OCI-LY3 (cell line): ENCODE measurements at regions not wholly inside any gene's neighbourhood (a gene's known extent, or its start where the extent isn't known, plus 50 kb on each side); places are given as distances from the start of the nearest gene placed in this dataset.

Experiments used
- H2AFZ ChIP-seq: fragments of 200-600, 300-600 bp; shearing (Covaris generic); 2 replicates; pipeline ENCODE4 v1.6.0; 2014; ENCODE audit warnings: antibody characterized with exemption, low read depth, low read length
- H3K27ac ChIP-seq: fragments of 200-600, 300-600 bp; sonication (generic); 2 replicates; pipeline ENCODE4 v1.5.1; 2014; ENCODE audit warnings: mild to moderate bottlenecking, low read length, moderate library complexity, mixed read lengths
- H3K27me3 ChIP-seq: fragments of 200-600, 300-600 bp; sonication (generic); 2 replicates; pipeline ENCODE4 v1.6.1; 2014; ENCODE audit warnings: low read depth, low read length, mixed read lengths
- H3K36me3 ChIP-seq: fragments of 200-600, 300-600 bp; sonication (generic); replicated peaks from 2 replicates; pipeline ENCODE3; 2014; ENCODE audit warnings: low read depth, low read length, mixed read lengths
- H3K4me1 ChIP-seq: fragments of 300-600, 200-600 bp; sonication (generic); 2 replicates; pipeline ENCODE4 v1.6.1; 2014; ENCODE audit warnings: low read length, mixed read lengths
- H3K4me2 ChIP-seq: fragments of 200-600, 300-600 bp; sonication (generic); 2 replicates; pipeline ENCODE4 v1.6.1; 2014; ENCODE audit warnings: low read length, mixed read lengths
- H3K4me3 ChIP-seq: fragments of 300-600, 200-600 bp; sonication (generic); 2 replicates; pipeline ENCODE4 v1.5.1; 2014; ENCODE audit warnings: antibody characterized with exemption, mild to moderate bottlenecking, low read length, moderate library complexity
- H3K79me2 ChIP-seq: fragments of 300-600, 200-600 bp; shearing (Covaris generic); 2 replicates; pipeline ENCODE4 v1.6.1; 2014; ENCODE audit warnings: mild to moderate bottlenecking, low read length, mixed read lengths
- H3K9ac ChIP-seq: fragments of 300-600, 200-600 bp; shearing (Covaris generic); 2 replicates; pipeline ENCODE4 v1.6.0; 2014; ENCODE audit warnings: mild to moderate bottlenecking, low read length, moderate library complexity
- H3K9me3 ChIP-seq: fragments of 200-600, 300-600 bp; shearing (Covaris generic); 2 replicates; pipeline ENCODE4 v1.6.1; 2014; ENCODE audit warnings: low read length, mixed read lengths; ENCODE audit not compliant: insufficient read depth
- H4K20me1 ChIP-seq: fragments of 200-600, 300-600 bp; sonication (generic); 2 replicates; pipeline ENCODE4 v1.6.1; 2016; ENCODE audit warnings: low read length, mixed read lengths; ENCODE audit not compliant: insufficient read depth
- CTCF ChIP-seq: fragments of 200-600, 300-600 bp; sonication (generic); IDR thresholded peaks from 2 replicates; pipeline ENCODE4 v1.5.1; 2014; ENCODE audit warnings: antibody characterized with exemption, low read length, low read depth
- EZH2phosphoT487 ChIP-seq: fragments of 200-600 bp; shearing (Covaris generic); IDR thresholded peaks from 2 replicates; pipeline ENCODE4 v1.6.1; 2018; ENCODE audit warnings: antibody characterized with exemption, mixed run types, low read depth

DNA sequence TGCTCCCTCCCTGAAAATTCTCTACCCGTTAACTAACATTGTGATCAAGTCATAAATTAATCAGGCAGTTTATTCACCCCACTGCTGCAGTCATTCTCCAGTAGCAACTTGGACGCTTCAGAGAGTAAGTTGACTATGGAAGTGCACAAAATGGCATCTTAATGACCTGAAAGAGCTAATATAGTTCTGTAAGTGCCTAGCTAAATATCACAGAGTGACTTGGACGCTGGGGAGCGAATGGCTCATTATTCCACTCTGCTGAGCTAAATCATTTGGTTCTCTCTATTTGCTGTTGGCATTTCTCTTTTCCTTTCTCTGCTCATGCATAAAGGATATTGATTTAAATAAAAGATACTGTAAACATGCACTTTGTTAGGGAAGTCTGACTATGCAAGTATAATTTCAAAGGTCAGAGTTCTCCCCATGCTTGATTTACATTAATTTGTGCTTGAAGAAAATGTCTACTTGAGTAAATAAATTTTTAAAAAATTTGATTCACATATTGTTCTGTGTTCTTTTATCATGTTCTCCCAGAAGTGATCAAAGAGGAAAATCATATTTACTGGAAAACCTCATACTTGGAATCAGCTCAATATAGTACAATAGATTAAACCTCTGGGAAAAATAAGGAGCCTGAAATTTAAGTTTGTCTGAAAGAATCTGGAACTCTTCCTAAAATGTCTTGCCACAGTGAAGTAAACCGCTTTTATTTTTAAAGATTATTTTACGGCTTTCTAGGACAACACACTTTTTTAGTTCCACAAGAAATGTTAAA lies 169.5 kb upstream of the HAPLN1 start:
- H3K79me2 ChIP-seq, result no peaks in the 10 kb centered on the region
- H4K20me1 ChIP-seq, result no peaks in the 10 kb centered on the region
- H3K4me1 ChIP-seq, result peaks cover 7% of the 10 kb centered on the region
- no peak overlapping the region for H3K4me2 ChIP-seq
- no peaks in the 10 kb centered on the region for H3K27me3 ChIP-seq
- H2AFZ ChIP-seq, result no peak overlapping the region
- no peak for TF ChIP-seq EZH2phosphoT487
- no peak for TF ChIP-seq CTCF
- H3K36me3 ChIP-seq, result no peaks in the 10 kb centered on the region
- no peaks in the 10 kb centered on the region for H3K9me3 ChIP-seq
- no peak overlapping the region for H3K9ac ChIP-seq
- H3K4me3 ChIP-seq, result no peak overlapping the region
- no peak overlapping the region for H3K27ac ChIP-seq

GRCh38 chr5:83877911-83878706 lies 157.5 kb upstream of the HAPLN1 start:
- Histone ChIP-seq H3K27ac (no peak overlapping the region), H3K9ac (no peak overlapping the region), H3K79me2 (no peaks in the 10 kb centered on the region), H3K4me3 (no peak overlapping the region), H3K36me3 (no peaks in the 10 kb centered on the region), H3K4me2 (no peak overlapping the region), H3K4me1 (no peaks in the 10 kb centered on the region), H3K9me3 (no peaks in the 10 kb centered on the region), H2AFZ (no peak overlapping the region), H4K20me1 (no peaks in the 10 kb centered on the region), H3K27me3 (no peaks in the 10 kb centered on the region)
- TF ChIP-seq CTCF (no peak), EZH2phosphoT487 (no peak)

GRCh38 chr5:83871533-83872395 lies 151.1 kb upstream of the HAPLN1 start:
- H3K4me1 ChIP-seq, result no peaks in the 10 kb centered on the region
- H3K9me3 ChIP-seq, result no peaks in the 10 kb centered on the region
- H3K79me2 ChIP-seq, result no peaks in the 10 kb centered on the region
- no peak overlapping the region for H3K9ac ChIP-seq
- H3K27ac ChIP-seq, result no peak overlapping the region
- H2AFZ ChIP-seq, result no peak overlapping the region
- H4K20me1 ChIP-seq, result no peaks in the 10 kb centered on the region
- TF ChIP-seq EZH2phosphoT487, result no peak
- TF ChIP-seq CTCF, result no peak
- no peaks in the 10 kb centered on the region for H3K36me3 ChIP-seq
- H3K4me3 ChIP-seq, result no peak overlapping the region
- no peaks in the 10 kb centered on the region for H3K27me3 ChIP-seq
- no peak overlapping the region for H3K4me2 ChIP-seq
